Heart right ventricle (tissue), 16 donors: ENCODE measurements at regions not wholly inside any gene's neighbourhood (a gene's known extent, or its start where the extent isn't known, plus 50 kb on each side); places are given as distances from the start of the nearest gene placed in this dataset.

ENCODE experiments used
- ATAC-seq, 8 donors: fragments of 200-7000 bp; cut with Tn5 transposase; one replicate each; pipeline ENCODE4 v1.9.1; 2020; ENCODE audit warnings: mild to moderate bottlenecking in 8 of 8, moderate library complexity in 8 of 8, moderate number of reproducible peaks in 1 of 8
- DNase-seq, 2 donors: peaks; one replicate each; pipeline ENCODE4 v3.0.0-alpha.2; 2020
- H3K27ac ChIP-seq, 10 donors: fragments of 200-600 bp; sonication (generic) in 2 of 10; one replicate each; pipeline versions ENCODE4 v1.5.0 to v1.8.0; 2020 to 2022; ENCODE audit warnings: mild to moderate bottlenecking in 3 of 10
- H3K27me3 ChIP-seq, 7 donors: fragments of 200-600 bp; one replicate each; pipeline ENCODE4 v1.8.0; 2021 to 2022; ENCODE audit warnings: mild to moderate bottlenecking in 2 of 7
- H3K36me3 ChIP-seq, 9 donors: fragments of 200-600 bp; sonication (generic) in 1 of 9; one replicate each; pipeline versions ENCODE4 v1.5.0 to v1.8.0; 2020 to 2022; ENCODE audit warnings: mild to moderate bottlenecking in 2 of 9
- H3K4me1 ChIP-seq, 9 donors: fragments of 200-600 bp; sonication (generic) in 1 of 9; one replicate each; pipeline versions ENCODE4 v1.5.0 to v1.8.0; 2020 to 2022; ENCODE audit warnings: mild to moderate bottlenecking in 4 of 9
- H3K4me3 ChIP-seq, 10 donors: fragments of 200-600 bp; sonication (generic) in 2 of 10; one replicate each; pipeline versions ENCODE4 v1.5.0 to v1.8.0; 2020 to 2022; ENCODE audit warnings: mild to moderate bottlenecking in 7 of 10, moderate library complexity in 2 of 10
- H3K9me3 ChIP-seq, 11 donors: fragments of 200-600 bp in 10 of 11; sonication (generic) in 2 of 11; one replicate each; pipeline versions ENCODE4 v1.5.0 to v1.8.0; 2013 to 2022; ENCODE audit warnings: mild to moderate bottlenecking in 2 of 11, control low read depth in 1 of 11, moderate library complexity in 1 of 11
- WGBS, 2 donors: extraction: QIAGEN DNeasy Blood & Tissue Kit; methylation state at CpG; one replicate each; pipeline ENCODE4 v1.1.7; 2013; ENCODE audit warnings: inconsistent platforms in 1 of 2; 5-methylcytosine and 5-hydroxymethylcytosine counted together
- intact Hi-C, 10 donors: fragments of 100-400 bp; cut with DNase I; formaldehyde crosslinking; loops; one replicate each; pipeline versions ENCODE4 v1.11.1 to v1.14.2; 2022
- TF ChIP-seq, protein P1 (sequence below), 9 donors: fragments of 200-600 bp; sonication (generic) in 2 of 9; IDR thresholded peaks; one replicate each; pipeline versions ENCODE4 v1.5.0 to v1.8.0; 2021 to 2022; ENCODE audit warnings: antibody characterized with exemption in 9 of 9, mild to moderate bottlenecking in 5 of 9, moderate library complexity in 1 of 9
- donor health status: Arrhythmogenic right ventricular cardiomyopathy.
- donor health status: ischemic (EF 13 %, LVEDD 7.1; RV severe dilation, severe dysfunction).
- donor health status: healthy with polysubstance abuse.
- donor health status: DM: no; HTN: yes; CAD: no.
- donor health status: DM: no; HTN: no; CAD: no.
- donor health status: ischemic (EF 25% LVEDD 6.9; RV normal size, moderate dysfunction).
- donor health status: ischemic (EF 25% LVEDD 5.7; RV mildly dilated, moderate dysfunction).
- donor health status: healthy.
- donor health status: DM: yes; HTN: yes; CAD: no.
- donor health status: Ischemic cardiomyopathy.
- donor health status: ischemic (EF 35%, LVEDD 5.7; RV mildly dilated, moderate dysfunction).
- donor health status: nonischemic (EF 11% LVEDD 7.7; RV severe dilation, severe dysfunction).
- donor health status: DM: yes; HTN: yes; CAD: no.
- donor health status: PGD.
- donor health status: ischemic (EF 29% LVEDD 5.4; RV normal size, mild dysfunction).
- donor health status: nonischemic (EF 23%, LVEDD 6.1; RV moderate dilation, normal function).

DNA sequence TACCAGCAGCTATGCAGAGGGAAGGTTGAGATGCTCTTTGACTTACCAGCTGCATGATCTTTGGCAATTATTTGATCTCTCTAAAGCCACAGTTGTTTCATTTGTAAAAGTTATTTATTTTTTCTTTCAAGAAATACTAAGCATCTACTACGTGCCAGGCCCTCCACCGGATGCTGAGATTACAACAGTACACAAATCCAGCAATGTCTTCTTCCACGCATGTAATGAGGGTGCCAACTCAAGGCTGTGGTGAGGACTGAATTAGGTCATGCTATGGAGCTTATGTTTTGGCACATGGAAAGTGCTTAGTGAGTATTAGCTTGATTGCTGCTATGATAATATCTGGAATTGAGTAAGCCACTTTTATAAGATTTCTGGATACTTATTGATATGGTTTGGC, 358.2 kb downstream of the IRS2 start:
- Histone ChIP-seq H3K36me3 (no peaks in the 10 kb centered on the region), H3K27ac (no peak overlapping the region), H3K4me1 (no peaks in the 10 kb centered on the region), H3K4me3 (no peak overlapping the region), H3K9me3 (peaks cover 0 to 5% (median 0%) of the 10 kb centered on the region in 11 donors), H3K27me3 (peaks cover 0 to 3% (median 0%) of the 10 kb centered on the region in 7 donors)
- TF ChIP-seq, protein P1, sequence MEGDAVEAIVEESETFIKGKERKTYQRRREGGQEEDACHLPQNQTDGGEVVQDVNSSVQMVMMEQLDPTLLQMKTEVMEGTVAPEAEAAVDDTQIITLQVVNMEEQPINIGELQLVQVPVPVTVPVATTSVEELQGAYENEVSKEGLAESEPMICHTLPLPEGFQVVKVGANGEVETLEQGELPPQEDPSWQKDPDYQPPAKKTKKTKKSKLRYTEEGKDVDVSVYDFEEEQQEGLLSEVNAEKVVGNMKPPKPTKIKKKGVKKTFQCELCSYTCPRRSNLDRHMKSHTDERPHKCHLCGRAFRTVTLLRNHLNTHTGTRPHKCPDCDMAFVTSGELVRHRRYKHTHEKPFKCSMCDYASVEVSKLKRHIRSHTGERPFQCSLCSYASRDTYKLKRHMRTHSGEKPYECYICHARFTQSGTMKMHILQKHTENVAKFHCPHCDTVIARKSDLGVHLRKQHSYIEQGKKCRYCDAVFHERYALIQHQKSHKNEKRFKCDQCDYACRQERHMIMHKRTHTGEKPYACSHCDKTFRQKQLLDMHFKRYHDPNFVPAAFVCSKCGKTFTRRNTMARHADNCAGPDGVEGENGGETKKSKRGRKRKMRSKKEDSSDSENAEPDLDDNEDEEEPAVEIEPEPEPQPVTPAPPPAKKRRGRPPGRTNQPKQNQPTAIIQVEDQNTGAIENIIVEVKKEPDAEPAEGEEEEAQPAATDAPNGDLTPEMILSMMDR (IDR thresholded peaks at IDR 0.05): no peak
- intact Hi-C loops: no loop called here
- no peak for DNase-seq
- 92% methylated on average over 3 of the region's 3 CpGs for WGBS, 2 donors
- no peak for ATAC-seq

DNA sequence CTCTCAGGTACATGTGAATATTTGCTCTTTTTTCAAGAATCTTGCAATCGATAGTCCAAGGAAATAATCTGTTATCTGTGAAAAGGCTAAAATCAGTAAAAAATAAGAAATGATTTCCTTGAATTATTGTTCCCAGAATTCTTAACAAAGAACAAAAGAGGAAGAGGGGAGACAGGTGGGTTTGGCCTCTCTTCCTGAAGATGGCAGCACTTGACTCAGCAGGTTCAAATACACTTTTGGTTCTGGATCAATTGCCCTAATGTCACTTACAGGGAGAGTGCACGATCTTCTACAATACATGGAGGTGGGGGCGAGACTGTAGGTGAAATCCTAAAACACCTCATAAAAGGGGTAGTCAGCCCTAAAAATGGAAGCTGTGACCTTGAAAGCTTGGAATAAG, 358.7 kb downstream of the IRS2 start:
- 80 to 90% methylated on average over 3 of the region's 3 CpGs for WGBS, 2 donors
- H3K27ac ChIP-seq: no peak overlapping the region
- no peak for DNase-seq
- H3K9me3 ChIP-seq: peaks cover 0 to 2% (median 0%) of the 10 kb centered on the region in 11 donors
- H3K27me3 ChIP-seq: peaks cover 0 to 6% (median 0%) of the 10 kb centered on the region in 7 donors
- no peak for ATAC-seq
- no peak overlapping the region for H3K4me3 ChIP-seq
- intact Hi-C loops: no loop called here
- no peaks in the 10 kb centered on the region for H3K4me1 ChIP-seq
- H3K36me3 ChIP-seq: no peaks in the 10 kb centered on the region
- TF ChIP-seq, protein P1 (IDR thresholded peaks at IDR 0.05): peak in 1 of 9 donors; percentile 25

DNA sequence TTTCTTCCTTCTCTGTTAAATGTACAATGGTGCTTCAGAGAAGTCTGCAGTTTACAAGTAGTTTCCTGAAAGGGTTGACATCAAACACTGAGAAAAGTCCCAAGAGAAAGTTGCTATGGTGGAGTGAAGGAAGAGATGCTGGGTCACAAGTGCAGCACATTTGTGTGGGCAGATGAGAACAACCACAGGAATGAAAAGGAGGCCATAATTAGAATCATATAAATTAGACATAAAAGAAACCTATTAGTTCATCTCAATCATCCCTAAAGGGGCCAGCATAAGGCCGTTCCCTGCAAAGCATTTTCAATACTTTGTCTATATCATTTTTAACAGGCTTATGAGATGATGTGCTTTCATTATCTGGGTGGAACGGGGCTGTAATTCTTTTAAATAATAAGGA, 359.2 kb downstream of the IRS2 start:
- intact Hi-C loops: no loop called here
- TF ChIP-seq, protein P1 (IDR thresholded peaks at IDR 0.05): no peak
- Histone ChIP-seq H3K27me3 (peaks cover 0 to 6% (median 0%) of the 10 kb centered on the region in 7 donors), H3K27ac (no peak overlapping the region), H3K36me3 (no peaks in the 10 kb centered on the region), H3K4me1 (no peaks in the 10 kb centered on the region), H3K4me3 (no peak overlapping the region), H3K9me3 (no peaks in the 10 kb centered on the region)
- no peak for DNase-seq
- WGBS, 2 donors: 87% methylated on average over 2 of the region's 2 CpGs
- ATAC-seq: no peak

DNA sequence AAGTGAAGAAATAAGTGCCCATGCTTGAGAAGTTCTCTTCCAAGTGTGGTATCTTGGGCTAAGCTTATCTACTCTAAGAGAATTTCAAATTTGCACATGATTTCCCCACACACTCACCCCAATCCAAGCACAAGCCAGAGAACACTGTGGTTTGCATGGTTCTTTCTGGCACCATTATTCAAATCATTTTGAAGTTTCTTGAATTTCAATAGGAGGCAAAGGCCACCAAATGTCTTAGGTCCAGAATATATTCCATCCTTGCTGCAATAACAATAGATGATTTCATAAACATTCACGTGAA, 359.7 kb downstream of the IRS2 start:
- no peaks in the 10 kb centered on the region for H3K36me3 ChIP-seq
- 87 to 91% methylated on average over 1 of the region's 1 CpG for WGBS, 2 donors

More for the DNA sequence above, 359.7 kb downstream of the IRS2 start:
- DNase-seq: no peak
- no peak overlapping the region for H3K4me3 ChIP-seq
- intact Hi-C loops: no loop called here
- no peaks in the 10 kb centered on the region for H3K4me1 ChIP-seq
- peaks cover 0 to 6% (median 0%) of the 10 kb centered on the region in 7 donors for H3K27me3 ChIP-seq
- H3K27ac ChIP-seq: no peak overlapping the region
- H3K9me3 ChIP-seq: no peaks in the 10 kb centered on the region
- no peak for ATAC-seq
- TF ChIP-seq, protein P1 (IDR thresholded peaks at IDR 0.05): no peak
